ENCODE measurements at regions not wholly inside any gene's neighbourhood (a gene's known extent, or its start where the extent isn't known, plus 50 kb on each side); places are given as distances from the start of the nearest gene placed in this dataset.

GRCh38 chr5:105501315-105501714 lies 1938.7 kb upstream of the NUDT12 start:
- in situ Hi-C loops (cut with MboI; ENCODE audit: low pct_unique_long_range_greater_than_20kb, low sequenced_read_pairs, unreplicated experiment) = no loop called here
- TF ChIP-seq CTCF (IDR thresholded peaks at IDR 0.05; ENCODE audit: extremely low read depth, insufficient read depth, missing control alignments) = no peak
- no peak for DNase-seq (ENCODE audit: low spot score)

- DNase-seq (ENCODE audit: low spot score) = no peak
- in situ Hi-C loops (cut with MboI; ENCODE audit: low pct_unique_long_range_greater_than_20kb, low sequenced_read_pairs, unreplicated experiment) = no loop called here
Measured at GRCh38 chr5:105475401-105475800, 1912.8 kb upstream of the NUDT12 start.

GRCh38 chr5:105462377-105462776 lies 1899.8 kb upstream of the NUDT12 start:
- no peak for DNase-seq (ENCODE audit: low spot score)
- in situ Hi-C loops (cut with MboI; ENCODE audit: low pct_unique_long_range_greater_than_20kb, low sequenced_read_pairs, unreplicated experiment) = no loop called here
- no peak for TF ChIP-seq CTCF (IDR thresholded peaks at IDR 0.05; ENCODE audit: extremely low read depth, insufficient read depth, missing control alignments)

More at GRCh38 chr5:105475401-105475800, 1912.8 kb upstream of the NUDT12 start:
- no peak for TF ChIP-seq CTCF (IDR thresholded peaks at IDR 0.05; ENCODE audit: extremely low read depth, insufficient read depth, missing control alignments)

GRCh38 chr5:105460721-105461120 lies 1898.1 kb upstream of the NUDT12 start:
- in situ Hi-C loops (cut with MboI; ENCODE audit: low pct_unique_long_range_greater_than_20kb, low sequenced_read_pairs, unreplicated experiment) = no loop called here

GRCh38 chr5:105453216-105453807 lies 1890.7 kb upstream of the NUDT12 start:
- no peak for TF ChIP-seq CTCF (IDR thresholded peaks at IDR 0.05; ENCODE audit: extremely low read depth, insufficient read depth, missing control alignments)
- in situ Hi-C loops (cut with MboI; ENCODE audit: low pct_unique_long_range_greater_than_20kb, low sequenced_read_pairs, unreplicated experiment) = no loop called here
- DNase-seq (ENCODE audit: low spot score) = no peak

More at GRCh38 chr5:105460721-105461120, 1898.1 kb upstream of the NUDT12 start:
- TF ChIP-seq CTCF (IDR thresholded peaks at IDR 0.05; ENCODE audit: extremely low read depth, insufficient read depth, missing control alignments) = no peak
- DNase-seq (ENCODE audit: low spot score) = no peak

GRCh38 chr5:105448271-105448670 lies 1885.7 kb upstream of the NUDT12 start:
- in situ Hi-C loops (cut with MboI; ENCODE audit: low pct_unique_long_range_greater_than_20kb, low sequenced_read_pairs, unreplicated experiment) = no loop called here
- TF ChIP-seq CTCF (IDR thresholded peaks at IDR 0.05; ENCODE audit: extremely low read depth, insufficient read depth, missing control alignments) = no peak
- DNase-seq (ENCODE audit: low spot score) = no peak
